ENCODE measurements at regions not wholly inside any gene's neighbourhood (a gene's known extent, or its start where the extent isn't known, plus 50 kb on each side); places are given as distances from the start of the nearest gene placed in this dataset.

DNA sequence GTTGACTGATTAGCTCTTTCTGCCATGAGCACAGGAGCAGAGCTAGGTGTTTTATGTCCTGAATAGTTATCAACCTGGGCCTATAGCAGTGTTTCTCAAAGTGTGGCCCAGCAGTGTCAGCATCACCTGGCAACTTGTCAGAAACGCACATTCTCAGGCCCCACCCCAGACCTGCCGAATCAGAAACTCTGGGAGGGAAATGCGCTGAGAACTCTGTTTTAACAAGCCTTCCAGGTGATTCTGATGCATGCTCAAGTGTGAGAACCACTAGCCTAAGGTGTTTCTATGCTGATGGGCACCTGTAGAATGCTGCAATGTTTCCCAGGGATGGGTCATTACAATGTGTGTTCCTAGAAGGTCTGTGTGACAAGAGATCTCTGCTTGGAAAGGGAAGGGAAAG is 257.5 kb downstream of the MID1IP1 start:
- TF ChIP-seq, protein P1, sequence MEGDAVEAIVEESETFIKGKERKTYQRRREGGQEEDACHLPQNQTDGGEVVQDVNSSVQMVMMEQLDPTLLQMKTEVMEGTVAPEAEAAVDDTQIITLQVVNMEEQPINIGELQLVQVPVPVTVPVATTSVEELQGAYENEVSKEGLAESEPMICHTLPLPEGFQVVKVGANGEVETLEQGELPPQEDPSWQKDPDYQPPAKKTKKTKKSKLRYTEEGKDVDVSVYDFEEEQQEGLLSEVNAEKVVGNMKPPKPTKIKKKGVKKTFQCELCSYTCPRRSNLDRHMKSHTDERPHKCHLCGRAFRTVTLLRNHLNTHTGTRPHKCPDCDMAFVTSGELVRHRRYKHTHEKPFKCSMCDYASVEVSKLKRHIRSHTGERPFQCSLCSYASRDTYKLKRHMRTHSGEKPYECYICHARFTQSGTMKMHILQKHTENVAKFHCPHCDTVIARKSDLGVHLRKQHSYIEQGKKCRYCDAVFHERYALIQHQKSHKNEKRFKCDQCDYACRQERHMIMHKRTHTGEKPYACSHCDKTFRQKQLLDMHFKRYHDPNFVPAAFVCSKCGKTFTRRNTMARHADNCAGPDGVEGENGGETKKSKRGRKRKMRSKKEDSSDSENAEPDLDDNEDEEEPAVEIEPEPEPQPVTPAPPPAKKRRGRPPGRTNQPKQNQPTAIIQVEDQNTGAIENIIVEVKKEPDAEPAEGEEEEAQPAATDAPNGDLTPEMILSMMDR (IDR thresholded peaks at IDR 0.05; ENCODE audit: low read depth, low read length, poor library complexity, severe bottlenecking): no peak
- no peak for TF ChIP-seq EZH2phosphoT487 (IDR thresholded peaks at IDR 0.05; ENCODE audit: borderline replicate concordance, low read length)

Data from DOHH2 (cell line).